Hematopoietic multipotent progenitor cell treated with erythropoietin and hydrocortisone succinate and interleukin-3 and kit ligand, for 8 days (in vitro differentiated cells): ENCODE measurements at regions not wholly inside any gene's neighbourhood (a gene's known extent, or its start where the extent isn't known, plus 50 kb on each side); places are given as distances from the start of the nearest gene placed in this dataset.
"Not testable (repeated sequence)": the region's sequence is repeated elsewhere in the genome, so short reads cannot be mapped to it uniquely, and the experiment has no call there.

Experiments used
- DNase-seq: peaks from one replicate; pipeline ENCODE4 v3.0.0-alpha.2; 2015

- no peak for DNase-seq
These were observed 80.8 kb downstream of the C21orf91 start for GRCh38 chr21:17738176-17738953.

GRCh38 chr21:17736072-17736471 lies 83.1 kb downstream of the C21orf91 start:
- no peak for DNase-seq

- DNase-seq = no peak
These were observed 85.9 kb downstream of the C21orf91 start for GRCh38 chr21:17733209-17733608.

- no peak for DNase-seq
These were observed 86.8 kb downstream of the C21orf91 start for GRCh38 chr21:17732306-17732705.

- DNase-seq = no peak
These were observed 87.6 kb downstream of the C21orf91 start for GRCh38 chr21:17731554-17731953.

GRCh38 chr21:17730782-17731181 lies 88.4 kb downstream of the C21orf91 start:
- no peak for DNase-seq

- DNase-seq = no peak
These were observed 89.7 kb downstream of the C21orf91 start for GRCh38 chr21:17729455-17729854.

- DNase-seq = no peak
These were observed 91.8 kb downstream of the C21orf91 start for GRCh38 chr21:17727361-17727760.

GRCh38 chr21:17726047-17726829 lies 92.9 kb downstream of the C21orf91 start:
- DNase-seq = no peak

- no peak for DNase-seq
These were observed 93.8 kb downstream of the C21orf91 start for GRCh38 chr21:17725339-17725738.

GRCh38 chr21:17712887-17713286 lies 100.2 kb upstream of the BTG3 start:
- DNase-seq = no peak

- no peak for DNase-seq
These were observed 99.2 kb upstream of the BTG3 start for GRCh38 chr21:17711896-17712295.

GRCh38 chr21:17709266-17709611 lies 96.5 kb upstream of the BTG3 start:
- DNase-seq = no peak

- DNase-seq = no peak
These were observed 96.0 kb upstream of the BTG3 start for GRCh38 chr21:17708522-17709265.

GRCh38 chr21:17699524-17700189 lies 87.0 kb upstream of the BTG3 start:
- no peak for DNase-seq

- peak; percentile 30 for DNase-seq
These were observed 84.8 kb upstream of the BTG3 start for GRCh38 chr21:17697473-17697872.

- not testable (repeated sequence) for DNase-seq
These were observed 81.7 kb upstream of the BTG3 start for GRCh38 chr21:17694416-17694815.

GRCh38 chr21:17693801-17694200 lies 81.1 kb upstream of the BTG3 start:
- DNase-seq = peak; percentile 24

GRCh38 chr21:17690078-17690494 lies 77.4 kb upstream of the BTG3 start:
- no peak for DNase-seq

- peak; percentile 32 for DNase-seq
These were observed 76.5 kb upstream of the BTG3 start for GRCh38 chr21:17688912-17689874.

GRCh38 chr21:17682924-17683323 lies 70.2 kb upstream of the BTG3 start:
- no peak for DNase-seq
